ENCODE measurements at regions not wholly inside any gene's neighbourhood (a gene's known extent, or its start where the extent isn't known, plus 50 kb on each side); places are given as distances from the start of the nearest gene placed in this dataset.

DNA sequence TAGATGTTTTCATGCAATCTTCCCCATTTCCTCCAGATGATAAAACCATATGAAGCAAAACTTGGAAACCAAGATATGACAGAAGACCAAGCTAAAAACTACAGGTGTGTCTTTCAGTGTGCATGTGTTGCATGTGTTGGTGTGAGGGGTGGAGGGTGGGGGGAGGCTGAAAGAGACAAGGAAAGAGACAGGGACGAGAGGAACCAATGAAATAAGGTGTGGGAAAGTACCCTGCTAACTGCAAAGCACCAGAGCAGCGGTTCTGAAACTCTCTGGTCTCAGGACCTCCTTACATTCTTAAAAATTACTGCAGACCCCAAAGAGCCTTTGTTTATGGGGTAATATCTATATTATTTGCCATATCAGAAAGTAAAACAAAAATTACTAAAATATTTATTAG, 87.4 kb upstream of the HIVEP3 start:
- Histone ChIP-seq H4K20me1 (replicated peaks; ENCODE audit: control insufficient read depth, insufficient read depth, low read length) (no peaks in the 10 kb centered on the region), H3K9me3 (replicated peaks; ENCODE audit: control insufficient read depth, insufficient read depth, low read depth, low read length) (no peaks in the 10 kb centered on the region), H3K27me3 (ENCODE audit: control insufficient read depth in 2 of 2, insufficient read depth in 2 of 2, low read length in 2 of 2) (no peaks in the 10 kb centered on the region; a peak in 1 of 5 replicates), H3K9ac (ENCODE audit: insufficient read depth in 1 of 2, low read depth in 2 of 2, low read length in 2 of 2) (no peak overlapping the region), H3K79me2 (ENCODE audit: control insufficient read depth, insufficient read depth, low read length) (no peaks in the 10 kb centered on the region), H3K4me3 (no peak overlapping the region), H3K4me2 (ENCODE audit: insufficient read depth, low read length) (no peak overlapping the region), H3K4me1 (replicated peaks in 1 of 2; ENCODE audit: control insufficient read depth in 2 of 2, insufficient read depth in 2 of 2, low read length in 2 of 2) (no peaks in the 10 kb centered on the region), H2AFZ (ENCODE audit: low read depth, low read length) (no peak overlapping the region), H3K27ac (ENCODE audit: extremely low read depth, low read depth, low read length) (no peak overlapping the region), H3K9me1 (ENCODE audit: control insufficient read depth, insufficient read depth, low read length) (no peaks in the 10 kb centered on the region), H3K36me3 (ENCODE audit: control insufficient read depth, insufficient read depth, low read length) (no peaks in the 10 kb centered on the region)
- ChIA-PET CTCF (ENCODE audit: low intra/inter-chr PET ratio) (no interaction called here), POLR2A (no interaction called here)
- no peak for TF ChIP-seq NFRKB (IDR thresholded peaks at IDR 0.05; ENCODE audit: low read depth)
- no peak for TF ChIP-seq ARID2 (IDR thresholded peaks at IDR 0.05)
- no peak for TF ChIP-seq HMGN3 (IDR thresholded peaks at IDR 0.05; ENCODE audit: borderline replicate concordance, extremely low read depth, insufficient read length, low read depth, low read length)
- TF ChIP-seq CHD1 (IDR thresholded peaks at IDR 0.05; ENCODE audit: low read length): no peak
- no peak for TF ChIP-seq OTX1 (CRISPR knock-in tag; IDR thresholded peaks at IDR 0.05)
- TF ChIP-seq ZNF239 (CRISPR knock-in tag; IDR thresholded peaks at IDR 0.05): no peak
- no peak for TF ChIP-seq HNRNPL (IDR thresholded peaks at IDR 0.05; ENCODE audit: low read depth, low read length)
- in situ Hi-C loops (cut with MboI) (no loop called here), intact Hi-C loops (cut with micrococcal nuclease) (no loop called here)
- no TSS peak for BruUV-seq (replicated peaks)
- DNase-seq (ENCODE audit: extremely low read depth in 1 of 4, low spot score in 3 of 4) (no peak), FAIRE-seq (no peak), ATAC-seq (no peak)
- WGBS (ENCODE audit: insufficient coverage, low coverage, missing lambda C conversion rate): 0% methylated on average over 2 of the region's 2 CpGs

DNA sequence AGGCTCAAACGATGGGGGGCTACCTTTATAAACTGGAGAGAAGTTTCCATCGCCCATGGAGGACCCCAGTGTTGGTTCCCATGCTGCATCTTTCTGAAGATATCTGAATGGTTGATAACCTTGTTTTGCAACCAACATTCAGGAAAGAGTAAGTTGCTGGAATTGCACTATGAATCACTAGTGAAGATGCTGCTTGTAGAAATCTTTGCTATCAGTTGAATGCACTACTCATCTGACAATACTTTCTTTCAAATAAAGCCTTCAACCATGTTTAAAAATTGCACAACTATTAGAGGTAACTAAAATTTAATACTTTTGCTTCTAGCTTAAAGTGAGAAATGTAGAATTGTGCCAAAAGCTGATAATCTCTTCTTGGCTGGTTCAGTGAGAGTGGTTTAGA, 86.8 kb upstream of the HIVEP3 start:
- no peak overlapping the region for H3K4me2 ChIP-seq (ENCODE audit: insufficient read depth, low read length)
- no peak overlapping the region for H3K9ac ChIP-seq (ENCODE audit: insufficient read depth in 1 of 2, low read depth in 2 of 2, low read length in 2 of 2)
- no peak for ATAC-seq
- H3K4me3 ChIP-seq: no peak overlapping the region
- no peak for FAIRE-seq
- no peaks in the 10 kb centered on the region for H3K36me3 ChIP-seq (ENCODE audit: control insufficient read depth, insufficient read depth, low read length)
- no TSS peak for BruUV-seq (replicated peaks)
- no peaks in the 10 kb centered on the region for H3K79me2 ChIP-seq (ENCODE audit: control insufficient read depth, insufficient read depth, low read length)
- intact Hi-C loops (cut with micrococcal nuclease): no loop called here
- H2AFZ ChIP-seq (ENCODE audit: low read depth, low read length): no peak overlapping the region
- WGBS (ENCODE audit: insufficient coverage, low coverage, missing lambda C conversion rate): 0% methylated on average over 2 of the region's 2 CpGs
- ChIA-PET POLR2A (no interaction called here), CTCF (ENCODE audit: low intra/inter-chr PET ratio) (no interaction called here)
- H3K9me3 ChIP-seq (replicated peaks; ENCODE audit: control insufficient read depth, insufficient read depth, low read depth, low read length): no peaks in the 10 kb centered on the region
- no peaks in the 10 kb centered on the region for H3K9me1 ChIP-seq (ENCODE audit: control insufficient read depth, insufficient read depth, low read length)
- no peaks in the 10 kb centered on the region for H3K4me1 ChIP-seq (replicated peaks in 1 of 2; ENCODE audit: control insufficient read depth in 2 of 2, insufficient read depth in 2 of 2, low read length in 2 of 2)
- no peaks in the 10 kb centered on the region for H4K20me1 ChIP-seq (replicated peaks; ENCODE audit: control insufficient read depth, insufficient read depth, low read length)
- no peaks in the 10 kb centered on the region; a peak in 1 of 5 replicates for H3K27me3 ChIP-seq (ENCODE audit: control insufficient read depth in 2 of 2, insufficient read depth in 2 of 2, low read length in 2 of 2)
- in situ Hi-C loops (cut with MboI): no loop called here
- no peak overlapping the region for H3K27ac ChIP-seq (ENCODE audit: extremely low read depth, low read depth, low read length)
- DNase-seq (ENCODE audit: extremely low read depth in 1 of 4, low spot score in 3 of 4): no peak
- TF ChIP-seq FOXP1 (CRISPR knock-in tag; IDR thresholded peaks at IDR 0.05) (no peak), BHLHE40 (IDR thresholded peaks at IDR 0.05; ENCODE audit: low read length) (no peak), EP300 (IDR thresholded peaks at IDR 0.05; ENCODE audit: low read length) (no peak), ZNF232 (CRISPR knock-in tag; IDR thresholded peaks at IDR 0.05) (no peak), FOS (IDR thresholded peaks at IDR 0.05; ENCODE audit: extremely low read depth, insufficient read length) (no peak), BRD9 (IDR thresholded peaks at IDR 0.05; ENCODE audit: low read depth, partially characterized antibody) (no peak), ZNF589 (CRISPR knock-in tag; IDR thresholded peaks at IDR 0.05; ENCODE audit: low read depth) (no peak), RFX7 (CRISPR knock-in tag; IDR thresholded peaks at IDR 0.05) (no peak), GATA2 (CRISPR knock-in tag; IDR thresholded peaks at IDR 0.05) (no peak), MEF2D (tag; conservative IDR thresholded peaks at IDR 0.05; ENCODE audit: low read depth) (no peak)
- TF ChIP-seq, protein P1, sequence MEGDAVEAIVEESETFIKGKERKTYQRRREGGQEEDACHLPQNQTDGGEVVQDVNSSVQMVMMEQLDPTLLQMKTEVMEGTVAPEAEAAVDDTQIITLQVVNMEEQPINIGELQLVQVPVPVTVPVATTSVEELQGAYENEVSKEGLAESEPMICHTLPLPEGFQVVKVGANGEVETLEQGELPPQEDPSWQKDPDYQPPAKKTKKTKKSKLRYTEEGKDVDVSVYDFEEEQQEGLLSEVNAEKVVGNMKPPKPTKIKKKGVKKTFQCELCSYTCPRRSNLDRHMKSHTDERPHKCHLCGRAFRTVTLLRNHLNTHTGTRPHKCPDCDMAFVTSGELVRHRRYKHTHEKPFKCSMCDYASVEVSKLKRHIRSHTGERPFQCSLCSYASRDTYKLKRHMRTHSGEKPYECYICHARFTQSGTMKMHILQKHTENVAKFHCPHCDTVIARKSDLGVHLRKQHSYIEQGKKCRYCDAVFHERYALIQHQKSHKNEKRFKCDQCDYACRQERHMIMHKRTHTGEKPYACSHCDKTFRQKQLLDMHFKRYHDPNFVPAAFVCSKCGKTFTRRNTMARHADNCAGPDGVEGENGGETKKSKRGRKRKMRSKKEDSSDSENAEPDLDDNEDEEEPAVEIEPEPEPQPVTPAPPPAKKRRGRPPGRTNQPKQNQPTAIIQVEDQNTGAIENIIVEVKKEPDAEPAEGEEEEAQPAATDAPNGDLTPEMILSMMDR (IDR thresholded peaks at IDR 0.05 in 2 of 3, conservative IDR thresholded peaks at IDR 0.05 in 1 of 3; ENCODE audit: insufficient read depth in 2 of 3, low read depth in 1 of 3, low read length in 3 of 3): no peak
- TF ChIP-seq, protein P2, sequence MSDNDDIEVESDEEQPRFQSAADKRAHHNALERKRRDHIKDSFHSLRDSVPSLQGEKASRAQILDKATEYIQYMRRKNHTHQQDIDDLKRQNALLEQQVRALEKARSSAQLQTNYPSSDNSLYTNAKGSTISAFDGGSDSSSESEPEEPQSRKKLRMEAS (CRISPR knock-in tag; IDR thresholded peaks at IDR 0.05): no peak
